PC-9 (cell line): ENCODE measurements at regions not wholly inside any gene's neighbourhood (a gene's known extent, or its start where the extent isn't known, plus 50 kb on each side); places are given as distances from the start of the nearest gene placed in this dataset.

Source experiments
- BruUV-seq: library from RNA; stranded (reverse); fragments of 400-500 nt; replicated peaks from 2 replicates; lab custom pipeline; 2021; lab: Mats Ljungman, UMichigan
- CTCF ChIA-PET: fragments of 300-600 bp; sonication (Branson Sonifier 250); formaldehyde crosslinking; loops from one replicate; lab custom pipeline; 2022; ENCODE audit warnings: antibody characterized with exemption; lab: Charles Lee
- POLR2A ChIA-PET: fragments of 300-600 bp; sonication (Branson Sonifier 250); formaldehyde crosslinking; loops from one replicate; lab custom pipeline; 2022; ENCODE audit warnings: antibody characterized with exemption; ENCODE audit not compliant: unreplicated experiment; lab: Charles Lee
- DNase-seq, 2 experiments: peaks; one replicate each; pipeline versions ENCODE4 v3.0.0 to v3.0.0-alpha.2; 2015 to 2022; ENCODE audit warnings: mixed read lengths in 1 of 2
- H2AFZ ChIP-seq: fragments of 200-600 bp; sonication (generic); 2 replicates; pipeline ENCODE4 v1.8.1; 2017; ENCODE audit warnings: antibody characterized with exemption
- H3F3A ChIP-seq: fragments of 200-600 bp; sonication (generic); 2 replicates; pipeline ENCODE4 v1.8.1; 2017; ENCODE audit warnings: antibody characterized with exemption, mild to moderate bottlenecking, low read depth; ENCODE audit not compliant: insufficient read depth
- H3K27ac ChIP-seq: fragments of 200-600 bp; sonication (generic); 2 replicates; pipeline ENCODE4 v1.6.1; 2016; ENCODE audit warnings: mixed run types
- H3K27me3 ChIP-seq: fragments of 200-600 bp; sonication (generic); 2 replicates; pipeline ENCODE4 v1.6.1; 2016; ENCODE audit warnings: low read depth, mixed run types; ENCODE audit not compliant: insufficient read depth
- H3K36me3 ChIP-seq: fragments of 200-600 bp; sonication (generic); 2 replicates; pipeline ENCODE4 v1.6.1; 2016; ENCODE audit warnings: low read depth, mixed run types
- H3K4me1 ChIP-seq: fragments of 200-600 bp; sonication (generic); replicated peaks from 2 replicates; pipeline ENCODE4 v1.6.1; 2016; ENCODE audit warnings: mixed run types; ENCODE audit not compliant: insufficient read depth
- H3K4me2 ChIP-seq: fragments of 200-600 bp; sonication (generic); 2 replicates; pipeline ENCODE4 v1.6.1; 2017; ENCODE audit warnings: mixed run types
- H3K4me3 ChIP-seq: fragments of 200-600 bp; sonication (generic); 2 replicates; pipeline ENCODE4 v1.6.1; 2016; ENCODE audit warnings: mixed run types
- H3K79me2 ChIP-seq: fragments of 200-600 bp; sonication (generic); 2 replicates; pipeline ENCODE4 v1.6.1; 2017; ENCODE audit warnings: low read depth, mixed run types
- H3K9me2 ChIP-seq: fragments of 200-600 bp; sonication (generic); 2 replicates; pipeline ENCODE4 v1.8.1; 2017; ENCODE audit warnings: mild to moderate bottlenecking; ENCODE audit not compliant: insufficient read depth
- H3K9me3 ChIP-seq: fragments of 200-600 bp; sonication (generic); 2 replicates; pipeline ENCODE4 v1.8.1; 2016; ENCODE audit warnings: low read depth; ENCODE audit not compliant: insufficient read depth
- H4K20me1 ChIP-seq: fragments of 200-600 bp; sonication (generic); 2 replicates; pipeline ENCODE4 v1.8.1; 2017; ENCODE audit not compliant: insufficient read depth
- EZH2 ChIP-seq: fragments of 200-600 bp; sonication (generic); IDR thresholded peaks from 2 replicates; pipeline ENCODE4 v1.8.0; 2017; ENCODE audit warnings: antibody characterized with exemption, low read depth
- intact Hi-C: fragments of 100-400 bp; cut with micrococcal nuclease; formaldehyde crosslinking; loops from one replicate; pipeline ENCODE4 v1.10.0; 2022; ENCODE audit not compliant: unreplicated experiment
- TF ChIP-seq, protein P1 (sequence below): fragments of 200-600 bp; sonication (generic); conservative IDR thresholded peaks from 2 replicates; pipeline ENCODE4 v1.6.1; 2017; ENCODE audit warnings: mixed run types, antibody characterized with exemption, mild to moderate bottlenecking, moderate library complexity

DNA sequence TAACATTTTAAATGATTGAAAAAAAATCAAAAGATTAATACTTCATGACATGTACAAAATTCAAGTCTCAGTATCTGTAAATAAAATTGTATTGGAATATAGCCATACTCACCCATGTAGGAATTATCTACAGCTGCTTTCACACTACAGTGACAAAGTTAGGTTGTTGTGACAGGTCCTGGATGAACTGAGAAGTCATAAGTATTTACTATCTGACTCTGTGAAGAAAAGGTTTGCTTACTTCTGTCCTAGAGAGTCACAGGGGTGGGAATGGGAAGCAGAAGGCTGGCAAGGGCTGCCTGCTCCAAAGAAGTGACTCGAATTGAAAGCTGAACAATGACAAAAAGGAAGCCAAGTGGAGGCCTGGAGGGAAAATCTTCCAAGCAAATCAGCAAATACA lies 155.2 kb downstream of the SLC30A10 start:
- H3K9me3 ChIP-seq = peaks cover 5% of the 10 kb centered on the region; the same call in 1 of the 2 replicates
- BruUV-seq = no TSS peak
- no peak overlapping the region for H3K4me3 ChIP-seq
- ChIA-PET CTCF (no interaction called here), POLR2A (no interaction called here)
- H3K4me2 ChIP-seq = no peak overlapping the region
- H3K36me3 ChIP-seq = no peaks in the 10 kb centered on the region
- intact Hi-C loops = no loop called here
- no peak for DNase-seq
- no peak overlapping the region for H2AFZ ChIP-seq
- no peaks in the 10 kb centered on the region for H3K79me2 ChIP-seq
- no peaks in the 10 kb centered on the region for H3K9me2 ChIP-seq
- no peaks in the 10 kb centered on the region for H4K20me1 ChIP-seq
- TF ChIP-seq EZH2 = no peak
- TF ChIP-seq, protein P1, sequence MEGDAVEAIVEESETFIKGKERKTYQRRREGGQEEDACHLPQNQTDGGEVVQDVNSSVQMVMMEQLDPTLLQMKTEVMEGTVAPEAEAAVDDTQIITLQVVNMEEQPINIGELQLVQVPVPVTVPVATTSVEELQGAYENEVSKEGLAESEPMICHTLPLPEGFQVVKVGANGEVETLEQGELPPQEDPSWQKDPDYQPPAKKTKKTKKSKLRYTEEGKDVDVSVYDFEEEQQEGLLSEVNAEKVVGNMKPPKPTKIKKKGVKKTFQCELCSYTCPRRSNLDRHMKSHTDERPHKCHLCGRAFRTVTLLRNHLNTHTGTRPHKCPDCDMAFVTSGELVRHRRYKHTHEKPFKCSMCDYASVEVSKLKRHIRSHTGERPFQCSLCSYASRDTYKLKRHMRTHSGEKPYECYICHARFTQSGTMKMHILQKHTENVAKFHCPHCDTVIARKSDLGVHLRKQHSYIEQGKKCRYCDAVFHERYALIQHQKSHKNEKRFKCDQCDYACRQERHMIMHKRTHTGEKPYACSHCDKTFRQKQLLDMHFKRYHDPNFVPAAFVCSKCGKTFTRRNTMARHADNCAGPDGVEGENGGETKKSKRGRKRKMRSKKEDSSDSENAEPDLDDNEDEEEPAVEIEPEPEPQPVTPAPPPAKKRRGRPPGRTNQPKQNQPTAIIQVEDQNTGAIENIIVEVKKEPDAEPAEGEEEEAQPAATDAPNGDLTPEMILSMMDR = no peak
- H3K27ac ChIP-seq = no peak overlapping the region
- H3K4me1 ChIP-seq = peaks cover 11% of the 10 kb centered on the region
- H3K27me3 ChIP-seq = no peaks in the 10 kb centered on the region
- no peaks in the 10 kb centered on the region; the same call in none of the 2 replicates for H3F3A ChIP-seq

DNA sequence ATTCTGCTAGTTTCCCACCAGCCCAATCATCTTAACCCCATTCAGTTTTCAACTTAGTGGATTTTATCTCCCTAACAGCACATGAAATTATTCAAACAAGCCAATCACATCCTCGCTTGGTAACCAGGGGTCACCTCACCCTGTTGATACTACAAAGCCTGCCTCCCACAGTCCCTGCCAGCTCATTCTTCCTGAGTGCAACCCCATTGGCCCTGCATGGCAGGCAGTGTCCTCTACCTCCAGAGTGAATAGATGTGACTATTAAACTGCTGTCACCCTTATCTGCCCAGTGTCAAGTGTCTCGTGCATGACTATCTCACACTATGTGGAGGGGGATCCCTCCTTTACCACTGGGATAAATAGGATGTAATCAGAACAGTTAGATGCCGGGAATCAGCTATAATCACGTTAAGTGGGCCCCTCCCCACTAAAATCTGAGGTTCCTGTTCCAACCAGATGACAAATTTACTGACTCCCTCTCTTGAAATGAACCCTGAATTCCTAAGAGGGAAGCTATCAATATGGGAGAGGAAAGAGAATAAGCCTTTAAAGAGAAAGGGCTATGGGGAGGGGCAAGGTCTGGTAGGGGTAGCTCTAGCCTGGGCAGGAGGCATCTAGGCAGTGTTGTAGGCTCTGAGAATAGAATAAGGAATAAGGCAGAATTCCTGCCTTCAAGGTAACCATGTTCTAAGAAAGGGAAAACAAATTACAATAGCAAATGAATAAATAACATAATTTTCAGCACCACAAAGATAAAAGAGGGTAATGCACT lies 155.9 kb downstream of the SLC30A10 start:
- H4K20me1 ChIP-seq = no peaks in the 10 kb centered on the region
- no TSS peak for BruUV-seq
- no peaks in the 10 kb centered on the region for H3K79me2 ChIP-seq
- H2AFZ ChIP-seq = no peak overlapping the region
- ChIA-PET POLR2A (no interaction called here), CTCF (no interaction called here)
- H3K9me3 ChIP-seq = peaks cover 5% of the 10 kb centered on the region; the same call in 1 of the 2 replicates
- TF ChIP-seq, protein P1 = no peak
- TF ChIP-seq EZH2 = no peak
- no peak overlapping the region for H3K4me3 ChIP-seq
- H3K4me1 ChIP-seq = peaks cover 11% of the 10 kb centered on the region
- intact Hi-C loops = no loop called here
- H3F3A ChIP-seq = no peaks in the 10 kb centered on the region; the same call in none of the 2 replicates
- no peak overlapping the region for H3K4me2 ChIP-seq
- no peak overlapping the region for H3K27ac ChIP-seq
- no peaks in the 10 kb centered on the region for H3K9me2 ChIP-seq
- H3K27me3 ChIP-seq = no peaks in the 10 kb centered on the region
- DNase-seq = no peak
- no peaks in the 10 kb centered on the region for H3K36me3 ChIP-seq

DNA sequence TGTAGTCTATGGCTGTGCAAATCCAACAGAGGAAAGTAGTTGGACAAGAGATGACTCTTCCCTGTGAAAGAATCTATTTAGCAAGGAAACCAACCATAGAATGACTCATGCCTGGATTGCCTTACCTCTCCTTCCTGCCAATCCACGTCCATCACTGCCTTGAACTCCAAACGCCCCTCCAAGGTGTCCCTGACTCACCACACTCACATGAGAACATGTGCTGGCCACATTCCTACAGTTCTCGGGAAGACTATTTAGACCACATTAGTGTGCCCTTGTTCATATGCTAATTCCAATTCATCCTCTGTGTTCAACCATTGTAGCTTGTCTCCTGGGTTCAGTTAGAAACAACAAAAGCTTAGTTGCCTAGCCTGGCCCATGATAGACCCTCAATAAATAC lies 157.3 kb downstream of the SLC30A10 start:
- H3K27ac ChIP-seq = peak overlapping the region; percentile 55
- peak overlapping the region; percentile 34 for H3K4me2 ChIP-seq
- H3K79me2 ChIP-seq = no peaks in the 10 kb centered on the region
- TF ChIP-seq, protein P1 = no peak
- TF ChIP-seq EZH2 = no peak
- CTCF ChIA-PET = no interaction called here
- intact Hi-C loops = no loop called here
- no TSS peak for BruUV-seq
- DNase-seq = peak; percentile 27 to 79
- no peaks in the 10 kb centered on the region for H4K20me1 ChIP-seq
- no peaks in the 10 kb centered on the region for H3K36me3 ChIP-seq
- POLR2A ChIA-PET = no interaction called here
- peaks cover 11% of the 10 kb centered on the region for H3K4me1 ChIP-seq
- H3F3A ChIP-seq = no peaks in the 10 kb centered on the region; the same call in none of the 2 replicates
- H3K9me2 ChIP-seq = no peaks in the 10 kb centered on the region
- peaks cover 5% of the 10 kb centered on the region; the same call in 1 of the 2 replicates for H3K9me3 ChIP-seq
- H3K27me3 ChIP-seq = no peaks in the 10 kb centered on the region
- H2AFZ ChIP-seq = 0 out of 2 replicates have a peak overlapping the region, but pooled peaks have one; percentile 58
- H3K4me3 ChIP-seq = no peak overlapping the region
